ENCODE measurements at regions not wholly inside any gene's neighbourhood (a gene's known extent, or its start where the extent isn't known, plus 50 kb on each side); places are given as distances from the start of the nearest gene placed in this dataset.

DNA sequence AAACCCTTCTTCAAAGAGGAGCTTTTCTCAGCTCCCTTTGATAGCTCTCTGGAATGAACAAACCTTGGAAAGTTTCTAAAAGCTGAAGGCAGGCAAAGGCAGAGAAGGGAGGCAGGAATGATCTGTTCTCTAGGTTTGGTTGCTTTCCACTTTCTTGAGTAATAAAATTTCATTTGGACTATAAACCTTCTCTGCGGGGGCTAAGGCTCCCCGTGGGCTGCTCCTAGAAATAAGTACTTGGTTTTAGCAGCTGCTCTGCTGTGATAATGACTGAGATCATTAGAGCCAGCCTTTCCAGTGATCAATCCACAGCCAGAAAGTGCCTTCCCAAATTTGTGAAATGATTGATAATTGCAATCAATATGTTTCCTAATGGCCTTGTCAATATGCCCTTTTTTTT is 183.8 kb upstream of the HTR2A start:
- TF ChIP-seq, protein P1, sequence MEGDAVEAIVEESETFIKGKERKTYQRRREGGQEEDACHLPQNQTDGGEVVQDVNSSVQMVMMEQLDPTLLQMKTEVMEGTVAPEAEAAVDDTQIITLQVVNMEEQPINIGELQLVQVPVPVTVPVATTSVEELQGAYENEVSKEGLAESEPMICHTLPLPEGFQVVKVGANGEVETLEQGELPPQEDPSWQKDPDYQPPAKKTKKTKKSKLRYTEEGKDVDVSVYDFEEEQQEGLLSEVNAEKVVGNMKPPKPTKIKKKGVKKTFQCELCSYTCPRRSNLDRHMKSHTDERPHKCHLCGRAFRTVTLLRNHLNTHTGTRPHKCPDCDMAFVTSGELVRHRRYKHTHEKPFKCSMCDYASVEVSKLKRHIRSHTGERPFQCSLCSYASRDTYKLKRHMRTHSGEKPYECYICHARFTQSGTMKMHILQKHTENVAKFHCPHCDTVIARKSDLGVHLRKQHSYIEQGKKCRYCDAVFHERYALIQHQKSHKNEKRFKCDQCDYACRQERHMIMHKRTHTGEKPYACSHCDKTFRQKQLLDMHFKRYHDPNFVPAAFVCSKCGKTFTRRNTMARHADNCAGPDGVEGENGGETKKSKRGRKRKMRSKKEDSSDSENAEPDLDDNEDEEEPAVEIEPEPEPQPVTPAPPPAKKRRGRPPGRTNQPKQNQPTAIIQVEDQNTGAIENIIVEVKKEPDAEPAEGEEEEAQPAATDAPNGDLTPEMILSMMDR (IDR thresholded peaks at IDR 0.05) = no peak
- no peak for TF ChIP-seq POLR2A (IDR thresholded peaks at IDR 0.05)
